Activated naive CD4-positive, alpha-beta T cell treated with anti-CD3 and anti-CD28 coated beads, Interleukin-2, amount 50 U/mL, for 72 hours (primary cell): ENCODE measurements at regions not wholly inside any gene's neighbourhood (a gene's known extent, or its start where the extent isn't known, plus 50 kb on each side); places are given as distances from the start of the nearest gene placed in this dataset.
"Not testable (repeated sequence)": the region's sequence is repeated elsewhere in the genome, so short reads cannot be mapped to it uniquely, and the experiment has no call there.

Experiments
- ATAC-seq, 2 donors: fragments of 150-1000 bp; cut with Tn5 transposase; 2 replicates each; pipeline ENCODE4 v1.10.0; 2021; ENCODE audit warnings: mild to moderate bottlenecking in 2 of 2, moderate library complexity in 2 of 2
- DNase-seq, 2 donors: peaks; one replicate each; pipeline ENCODE4 v3.0.0; 2021 to 2022; ENCODE audit warnings: low spot score in 2 of 2
- H3K27ac Mint-ChIP-seq, 2 donors: one replicate each; pipeline ENCODE4 v1.8.0; 2022; ENCODE audit warnings: mild to moderate bottlenecking in 2 of 2, mixed read lengths in 2 of 2
- H3K36me3 Mint-ChIP-seq, 2 donors: one replicate each; pipeline ENCODE4 v1.8.0; 2022; ENCODE audit warnings: mixed read lengths in 2 of 2
- H3K9me3 Mint-ChIP-seq, 2 donors: one replicate each; pipeline ENCODE4 v1.8.0; 2022; ENCODE audit warnings: mixed read lengths in 2 of 2

DNA sequence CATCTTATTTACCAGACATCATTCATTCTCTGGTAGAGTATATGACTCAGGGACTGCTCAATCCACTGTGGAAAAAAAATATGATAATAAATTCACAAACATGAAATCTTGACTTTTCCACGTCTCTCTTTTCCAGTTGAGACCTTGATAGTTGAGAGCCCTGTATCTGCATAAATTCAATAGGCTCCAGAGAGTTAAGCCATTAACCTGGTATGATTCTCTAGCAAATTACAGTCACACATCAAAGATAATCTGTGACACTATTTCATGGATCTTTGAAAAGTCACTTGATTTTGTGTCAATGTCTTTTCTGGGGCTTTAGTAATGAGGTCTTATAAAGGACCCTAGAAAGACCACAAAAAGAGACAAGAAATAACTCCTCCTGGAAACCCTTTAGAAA lies 154.2 kb upstream of the FOXG1 start:
- DNase-seq: no peak
- Mint-ChIP-seq H3K36me3 (peaks cover 0 to 6% of the 10 kb centered on the region in 2 donors), H3K27ac (no peak overlapping the region), H3K9me3 (peaks cover 15 to 25% of the 10 kb centered on the region in 2 donors)
- ATAC-seq: no peak

DNA sequence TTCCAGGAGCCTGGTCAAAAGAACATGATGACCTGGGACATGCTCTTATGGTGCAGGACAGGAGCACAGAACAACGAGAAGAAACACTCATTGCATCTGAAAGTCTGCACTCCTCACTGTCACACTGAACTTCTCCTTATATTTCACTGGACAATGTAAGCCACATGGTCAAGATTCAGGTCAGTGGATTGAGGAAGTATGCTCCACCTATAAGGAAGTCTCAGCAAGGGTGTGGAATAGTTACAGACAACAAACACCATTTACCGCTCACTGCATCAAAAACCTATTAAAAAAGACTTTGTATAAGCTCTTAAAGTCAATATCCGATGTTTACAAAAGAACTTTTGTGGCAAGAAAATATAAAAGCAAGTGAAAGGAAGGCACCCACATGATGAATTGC lies 153.1 kb upstream of the FOXG1 start:
- Mint-ChIP-seq H3K36me3 (peaks cover 0 to 6% of the 10 kb centered on the region in 2 donors), H3K9me3 (peaks cover 15 to 25% of the 10 kb centered on the region in 2 donors), H3K27ac (no peak overlapping the region)
- no peak for DNase-seq
- no peak for ATAC-seq

DNA sequence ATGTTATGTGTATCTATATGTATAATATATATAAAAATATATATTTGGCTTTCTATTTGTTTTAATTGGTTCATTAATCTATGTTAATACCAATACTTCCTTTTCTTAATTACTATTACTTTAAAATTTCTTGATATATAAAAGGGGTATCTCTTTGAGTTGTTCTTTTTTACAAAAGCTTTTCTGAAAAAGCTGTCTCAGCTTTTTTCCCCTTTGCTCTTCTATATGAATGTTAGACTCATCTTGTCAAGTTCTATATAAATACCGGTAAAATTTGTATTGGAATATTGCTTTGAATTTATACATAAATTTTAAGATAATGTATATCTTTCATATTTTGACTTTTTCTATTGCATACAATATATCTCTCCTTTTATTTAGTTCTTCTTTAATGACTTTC lies 139.8 kb upstream of the FOXG1 start:
- no peak for DNase-seq
- Mint-ChIP-seq H3K27ac (no peak overlapping the region), H3K9me3 (peaks cover 23 to 25% of the 10 kb centered on the region in 2 donors), H3K36me3 (peaks cover 0 to 4% of the 10 kb centered on the region in 2 donors)
- no peak for ATAC-seq

DNA sequence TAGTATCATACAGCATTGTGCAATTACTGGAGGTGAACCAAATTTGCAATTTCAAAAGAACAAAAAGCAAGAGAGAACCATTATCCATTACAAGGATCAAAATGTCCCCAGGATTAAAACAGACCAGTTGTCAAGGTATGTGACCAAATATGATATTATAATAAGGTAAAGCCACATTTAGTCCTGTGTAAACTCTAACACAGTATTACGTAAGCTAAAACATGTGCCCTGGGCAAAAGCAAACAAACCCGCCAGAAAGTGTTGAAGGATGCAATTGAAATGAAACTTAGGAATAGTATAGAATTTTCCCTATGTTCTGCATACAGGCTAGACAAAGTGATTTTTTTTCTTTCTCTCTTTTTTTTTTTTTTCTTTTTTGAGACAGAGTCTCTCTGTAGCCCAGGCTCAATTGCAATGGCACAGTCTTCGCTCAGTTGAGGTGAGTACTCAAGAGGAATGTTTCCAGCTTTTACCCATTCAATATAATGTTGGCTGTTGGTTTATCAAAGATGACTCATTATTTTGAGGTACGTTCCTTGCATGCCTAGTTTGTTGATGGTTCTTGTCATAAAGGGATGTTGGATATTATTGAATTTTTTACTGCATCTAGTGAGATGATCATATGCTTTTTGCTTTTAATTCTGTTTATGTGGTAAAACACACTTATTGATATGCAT lies 137.1 kb upstream of the FOXG1 start:
- DNase-seq: no peak
- H3K27ac Mint-ChIP-seq: no peak overlapping the region
- H3K36me3 Mint-ChIP-seq: peaks cover 0 to 9% of the 10 kb centered on the region in 2 donors
- peaks cover 29 to 35% of the 10 kb centered on the region in 2 donors for H3K9me3 Mint-ChIP-seq
- no peak for ATAC-seq

DNA sequence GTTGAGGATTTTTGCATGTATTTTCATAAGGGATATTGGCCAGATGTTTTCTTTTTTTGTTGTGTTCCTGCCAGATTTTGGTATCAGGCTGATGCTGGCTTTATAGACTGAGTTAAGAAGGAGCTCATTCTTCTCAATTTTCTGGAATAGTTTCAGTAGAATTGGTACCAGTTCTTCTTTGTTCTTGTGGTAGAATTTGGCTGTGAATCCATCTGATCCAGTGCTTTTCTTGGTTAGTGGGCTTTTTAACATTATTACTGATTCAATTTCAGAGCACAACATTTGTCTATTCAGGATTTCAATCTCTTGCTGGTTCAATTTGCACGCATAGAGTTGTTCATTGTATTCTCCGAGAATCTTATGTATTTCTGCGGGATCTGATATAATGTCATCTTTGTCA lies 136.5 kb upstream of the FOXG1 start:
- H3K36me3 Mint-ChIP-seq: peaks cover 0 to 9% of the 10 kb centered on the region in 2 donors
- no peak for ATAC-seq
- peaks cover 29 to 32% of the 10 kb centered on the region in 2 donors for H3K9me3 Mint-ChIP-seq
- DNase-seq: no peak
- no peak overlapping the region for H3K27ac Mint-ChIP-seq

DNA sequence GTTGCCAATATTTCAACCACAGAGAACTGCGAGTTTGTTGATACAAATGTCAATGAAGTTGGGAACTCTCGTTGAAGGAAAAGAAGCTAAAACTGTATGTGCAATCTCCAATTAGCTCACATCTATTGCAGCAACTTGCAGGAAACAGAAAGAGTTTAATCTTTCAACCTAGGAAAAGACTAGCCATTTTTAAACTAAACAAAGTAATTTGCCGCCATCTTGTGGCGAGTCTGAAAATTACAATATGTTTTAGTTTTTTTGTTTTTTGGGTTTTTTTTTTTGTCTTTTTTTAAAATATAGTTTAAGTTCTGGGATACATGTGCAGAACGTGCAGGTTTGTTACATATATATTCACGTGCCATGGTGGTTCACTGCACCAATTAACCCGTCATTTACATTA lies 131.2 kb upstream of the FOXG1 start:
- no peak for ATAC-seq

DNA sequence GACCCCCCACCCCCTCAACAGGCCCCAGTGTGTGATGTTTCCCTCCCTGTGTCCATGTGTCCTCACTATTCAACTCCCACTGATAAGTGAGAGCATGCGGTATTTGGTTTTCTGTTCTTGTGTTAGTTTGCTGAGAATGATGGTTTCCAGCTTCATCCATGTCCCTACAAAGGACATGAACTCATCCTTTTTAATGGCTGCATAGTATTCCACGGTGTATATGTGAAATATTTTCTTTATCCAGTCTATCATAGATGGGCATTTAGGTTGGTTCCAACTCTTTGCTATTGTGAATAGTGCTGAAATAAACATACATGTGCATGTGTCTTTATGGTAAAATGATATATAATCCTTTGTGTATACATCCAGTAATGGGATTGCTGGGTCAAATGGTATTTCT lies 130.8 kb upstream of the FOXG1 start:
- not testable (repeated sequence) for DNase-seq, ATAC-seq, H3K27ac Mint-ChIP-seq
- Mint-ChIP-seq H3K36me3 (peaks cover 0 to 16% of the 10 kb centered on the region in 2 donors), H3K9me3 (peaks cover 12 to 38% of the 10 kb centered on the region in 2 donors)

More for the DNA sequence above, 131.2 kb upstream of the FOXG1 start:
- DNase-seq: peak in 1 of 2 donors; percentile 7
- Mint-ChIP-seq H3K9me3 (peaks cover 15 to 38% of the 10 kb centered on the region in 2 donors), H3K27ac (no peak overlapping the region), H3K36me3 (peaks cover 0 to 16% of the 10 kb centered on the region in 2 donors)

DNA sequence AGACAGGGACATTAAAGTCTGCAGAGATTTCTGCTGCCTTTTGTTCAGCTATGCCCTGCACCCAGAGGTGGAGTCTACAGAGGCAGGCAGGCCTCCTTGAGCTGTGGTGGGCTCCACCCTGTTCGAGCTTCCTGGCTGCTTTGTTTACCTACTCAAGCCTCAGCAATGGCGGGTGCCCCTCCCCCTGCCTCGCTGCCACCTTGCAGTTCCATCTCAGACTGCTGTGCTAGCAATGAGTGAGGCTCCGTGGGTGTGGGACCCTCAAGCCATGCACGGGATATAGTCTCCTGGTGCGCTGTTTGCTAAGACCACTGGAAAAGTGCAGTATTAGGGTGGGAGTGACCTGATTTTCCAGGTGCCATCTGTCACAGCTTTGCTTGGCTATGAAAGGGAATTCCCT lies 125.4 kb upstream of the FOXG1 start:
- DNase-seq, ATAC-seq, H3K27ac Mint-ChIP-seq: not testable (repeated sequence)
- peaks cover 10 to 16% of the 10 kb centered on the region in 2 donors for H3K36me3 Mint-ChIP-seq
- peaks cover 11 to 32% of the 10 kb centered on the region in 2 donors for H3K9me3 Mint-ChIP-seq

DNA sequence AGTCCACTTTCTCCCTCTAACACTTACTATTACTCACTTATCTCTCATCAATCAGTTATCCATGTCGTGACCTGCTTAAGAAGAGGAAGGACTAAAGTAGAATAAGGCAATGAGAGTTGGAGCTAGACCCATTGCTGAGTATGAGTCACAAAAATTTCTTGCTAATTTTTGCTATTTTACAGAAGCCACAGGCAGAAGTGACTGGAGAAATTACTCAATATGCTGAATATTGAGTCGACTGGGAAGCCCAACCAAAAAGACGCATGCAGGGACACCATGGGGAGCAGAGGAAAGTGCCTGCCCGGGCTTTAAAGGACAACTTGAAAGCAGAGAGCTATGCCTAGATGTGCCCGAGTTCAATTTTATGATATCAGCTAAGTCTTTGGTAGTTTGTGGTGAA lies 115.4 kb upstream of the FOXG1 start:
- ATAC-seq: no peak
- peaks cover 29 to 34% of the 10 kb centered on the region in 2 donors for H3K9me3 Mint-ChIP-seq

DNA sequence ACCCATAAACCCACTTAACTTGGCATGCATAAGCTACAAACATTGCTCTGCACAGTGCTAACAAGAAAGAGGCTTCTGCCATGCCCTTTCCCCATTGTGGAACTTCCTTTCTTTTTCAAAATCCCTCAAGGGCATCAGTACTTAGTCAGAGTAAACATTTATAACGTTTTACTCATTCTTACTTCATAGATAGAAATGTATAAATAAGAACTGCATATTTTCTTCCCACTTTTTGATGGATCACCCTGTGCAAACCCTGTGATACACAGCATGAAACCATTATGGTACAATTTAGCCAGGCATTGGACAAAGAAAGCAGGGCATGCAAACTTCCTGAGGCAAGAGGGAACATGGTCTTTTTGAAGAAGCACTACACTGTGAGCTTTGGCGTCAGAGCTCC lies 113.8 kb upstream of the FOXG1 start:
- ATAC-seq (no peak), DNase-seq (no peak)
- Mint-ChIP-seq H3K27ac (no peak overlapping the region), H3K9me3 (peaks cover 21 to 30% of the 10 kb centered on the region in 2 donors), H3K36me3 (peaks cover 5 to 6% of the 10 kb centered on the region in 2 donors)

More for the DNA sequence above, 115.4 kb upstream of the FOXG1 start:
- Mint-ChIP-seq H3K27ac (no peak overlapping the region), H3K36me3 (peaks cover 5 to 6% of the 10 kb centered on the region in 2 donors)
- DNase-seq: no peak

DNA sequence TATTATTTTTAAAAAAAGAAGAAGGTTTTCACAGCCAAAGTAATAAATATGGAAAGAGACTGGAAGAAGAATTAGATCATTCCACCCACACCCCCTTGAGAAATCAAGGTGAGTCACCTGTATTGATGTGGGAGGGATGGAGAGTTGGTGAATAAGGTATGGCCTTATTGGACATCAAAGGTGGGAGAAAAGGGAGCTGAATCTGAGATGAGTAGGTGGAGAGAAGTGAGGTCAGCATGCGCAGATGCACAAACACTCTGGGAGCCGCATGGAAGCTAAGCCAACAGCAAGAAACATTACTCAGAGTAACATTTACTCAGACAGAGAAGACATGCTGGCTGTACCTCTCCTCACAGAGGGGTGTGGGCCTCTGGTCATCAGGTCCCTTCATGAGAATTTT lies 113.1 kb upstream of the FOXG1 start:
- Mint-ChIP-seq H3K9me3 (peaks cover 19 to 30% of the 10 kb centered on the region in 2 donors), H3K36me3 (peaks cover 5 to 6% of the 10 kb centered on the region in 2 donors), H3K27ac (no peak overlapping the region)
- DNase-seq: no peak
- ATAC-seq: no peak

DNA sequence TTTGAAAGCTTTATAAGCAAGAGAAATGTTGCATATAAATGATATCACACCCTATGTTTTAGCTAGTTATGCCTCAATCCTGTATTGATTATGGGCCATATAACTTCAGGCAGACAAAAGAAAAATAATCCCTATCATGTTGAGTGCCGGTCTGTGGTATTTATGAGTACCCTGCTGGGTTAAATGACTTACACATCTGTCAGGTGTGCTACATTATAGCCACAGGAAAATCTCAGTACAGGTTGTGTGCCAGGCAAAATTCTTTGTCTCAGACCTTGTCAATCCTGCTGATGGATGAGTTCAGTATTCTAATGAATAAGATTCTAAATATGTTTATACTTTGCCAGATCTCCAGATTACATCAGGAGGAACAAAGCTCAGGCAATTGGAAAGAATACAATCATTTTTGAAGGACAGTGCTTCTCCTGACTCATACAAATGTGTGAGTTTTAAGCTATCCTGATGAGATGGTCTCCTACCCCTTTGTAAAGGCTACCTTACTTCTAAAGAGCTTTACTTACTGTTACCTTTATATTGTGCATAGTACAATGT lies 109.8 kb upstream of the FOXG1 start:
- Mint-ChIP-seq H3K36me3 (no peaks in the 10 kb centered on the region), H3K9me3 (peaks cover 11 to 24% of the 10 kb centered on the region in 2 donors), H3K27ac (no peak overlapping the region)
- DNase-seq (no peak), ATAC-seq (no peak)

DNA sequence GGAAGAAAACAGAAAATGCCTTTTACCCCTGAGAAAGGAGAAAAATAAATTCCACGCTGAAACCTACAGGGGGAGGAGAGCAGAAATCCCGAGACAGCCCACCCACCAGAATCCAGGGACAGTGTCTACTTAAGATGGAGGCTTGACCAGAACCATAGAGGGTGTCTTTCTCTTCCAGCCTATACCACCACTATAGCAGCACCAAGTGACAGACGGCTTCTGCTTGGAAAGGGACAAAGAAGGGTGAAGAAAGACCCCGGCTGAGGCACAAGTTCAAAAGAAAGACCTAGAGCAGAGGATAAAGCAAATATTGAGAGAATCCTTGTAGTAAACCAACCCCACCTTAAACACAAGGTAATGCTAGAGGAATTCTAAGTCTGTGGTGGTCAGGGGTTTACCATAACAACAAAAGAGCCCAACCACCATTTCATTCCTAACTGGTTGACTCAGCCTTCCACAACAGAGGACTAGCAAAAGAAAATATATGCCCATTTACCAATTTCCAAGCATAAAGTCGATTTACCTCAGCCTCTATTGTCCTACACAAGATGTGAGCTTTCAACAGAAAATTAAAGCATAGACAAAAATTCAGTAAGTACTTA lies 105.3 kb upstream of the FOXG1 start:
- DNase-seq (no peak), ATAC-seq (no peak)
- no peak overlapping the region for H3K27ac Mint-ChIP-seq

DNA sequence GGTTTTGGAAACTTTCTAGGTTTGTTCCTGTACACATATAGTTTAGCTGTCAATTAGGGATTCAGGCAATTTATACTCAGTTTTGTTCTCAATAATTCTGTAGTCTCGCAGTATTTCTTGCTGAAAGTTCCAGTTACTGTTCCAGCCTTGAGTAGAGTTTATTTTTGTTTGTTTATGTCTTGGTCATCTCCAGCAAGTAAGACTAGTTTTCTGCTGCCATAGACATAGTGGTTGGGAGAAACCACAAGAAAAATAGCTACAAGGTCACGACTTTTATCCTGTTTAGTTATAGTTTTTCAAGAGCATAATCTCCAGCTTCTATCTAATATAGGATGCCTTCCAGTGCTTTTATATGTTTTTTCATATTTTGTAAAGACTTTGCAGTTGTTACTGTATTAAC lies 99.6 kb upstream of the FOXG1 start:
- ATAC-seq (no peak), DNase-seq (no peak)
- no peak overlapping the region for H3K27ac Mint-ChIP-seq
- H3K36me3 Mint-ChIP-seq: no peaks in the 10 kb centered on the region
- H3K9me3 Mint-ChIP-seq: peaks cover 6 to 16% of the 10 kb centered on the region in 2 donors

More for the DNA sequence above, 105.3 kb upstream of the FOXG1 start:
- Mint-ChIP-seq H3K9me3 (peaks cover 4 to 12% of the 10 kb centered on the region in 2 donors), H3K36me3 (no peaks in the 10 kb centered on the region)

DNA sequence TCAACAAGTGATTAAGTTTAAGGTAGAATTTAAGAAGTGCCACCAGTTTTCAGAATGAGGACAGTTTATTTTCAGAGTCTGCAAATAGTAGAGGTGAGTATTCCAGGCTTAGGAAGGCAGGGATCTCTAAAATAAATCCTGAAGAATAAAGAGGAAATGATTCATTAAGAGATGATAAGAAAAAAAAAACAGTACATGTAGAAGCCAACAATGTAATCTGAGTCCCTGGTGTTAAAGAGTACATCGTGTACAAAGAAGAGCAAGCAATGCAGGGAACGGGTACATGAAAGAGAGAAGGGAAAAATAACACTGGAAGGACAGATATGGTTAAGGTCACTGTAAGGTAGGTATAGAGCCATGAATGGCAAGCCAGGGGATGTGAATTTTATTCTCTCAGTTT lies 95.2 kb upstream of the FOXG1 start:
- no peak for DNase-seq
- no peak for ATAC-seq
- Mint-ChIP-seq H3K9me3 (peaks cover 17 to 31% of the 10 kb centered on the region in 2 donors), H3K36me3 (peaks cover 0 to 8% of the 10 kb centered on the region in 2 donors), H3K27ac (no peak overlapping the region)

DNA sequence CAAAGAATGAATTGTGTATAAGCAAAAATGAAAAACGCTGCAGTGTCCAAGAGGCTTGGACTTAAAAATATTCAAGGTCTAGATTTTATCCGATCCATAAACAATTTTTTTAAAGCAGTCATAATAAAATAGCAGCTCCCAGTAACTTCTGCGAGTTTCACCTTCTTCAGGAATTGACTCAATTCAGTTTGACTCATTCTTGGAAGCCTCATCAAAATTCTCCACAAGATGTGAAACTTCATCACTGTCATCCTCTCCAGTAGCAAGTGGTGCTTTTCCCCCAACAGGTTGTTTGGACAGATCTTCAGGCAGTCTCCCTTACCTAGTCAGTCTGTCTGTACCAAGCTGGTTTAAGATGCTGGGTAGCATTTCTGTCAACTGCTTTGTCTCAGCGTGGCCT lies 93.5 kb upstream of the FOXG1 start:
- DNase-seq: no peak
- ATAC-seq: no peak
- Mint-ChIP-seq H3K36me3 (peaks cover 0 to 8% of the 10 kb centered on the region in 2 donors), H3K27ac (no peak overlapping the region), H3K9me3 (peaks cover 17 to 31% of the 10 kb centered on the region in 2 donors)

DNA sequence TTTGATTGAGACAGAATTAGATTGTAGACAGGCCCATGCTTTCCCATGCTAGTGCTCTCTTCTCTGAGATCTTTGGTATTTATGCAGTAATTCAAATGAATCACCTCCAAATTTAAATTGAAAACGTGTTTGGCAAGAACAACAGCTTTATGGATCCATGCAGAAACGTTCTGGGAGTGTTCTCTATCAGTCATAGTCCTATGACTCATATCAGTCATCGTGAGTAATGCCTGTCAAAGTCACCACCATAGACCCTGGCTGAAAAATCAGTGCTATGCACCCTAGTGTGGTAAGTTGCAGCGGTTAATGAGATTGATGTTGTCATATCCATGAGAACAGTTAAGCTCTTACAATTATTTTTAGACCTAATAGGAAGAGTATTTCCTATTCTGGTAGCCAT lies 90.1 kb upstream of the FOXG1 start:
- ATAC-seq (peak in 1 of 2 donors; percentile 33), DNase-seq (no peak)
- peaks cover 0 to 8% of the 10 kb centered on the region in 2 donors for H3K36me3 Mint-ChIP-seq

More for the DNA sequence above, 90.1 kb upstream of the FOXG1 start:
- H3K9me3 Mint-ChIP-seq: peaks cover 14 to 26% of the 10 kb centered on the region in 2 donors
- no peak overlapping the region for H3K27ac Mint-ChIP-seq
